CD4-positive, alpha-beta T cell treated with Interleukin-10 for 1 hour (primary cell): ENCODE measurements at regions not wholly inside any gene's neighbourhood (a gene's known extent, or its start where the extent isn't known, plus 50 kb on each side); places are given as distances from the start of the nearest gene placed in this dataset.

ENCODE experiments used
- DNase-seq: peaks from one replicate; pipeline ENCODE4 v3.0.0-alpha.2; 2020

DNA sequence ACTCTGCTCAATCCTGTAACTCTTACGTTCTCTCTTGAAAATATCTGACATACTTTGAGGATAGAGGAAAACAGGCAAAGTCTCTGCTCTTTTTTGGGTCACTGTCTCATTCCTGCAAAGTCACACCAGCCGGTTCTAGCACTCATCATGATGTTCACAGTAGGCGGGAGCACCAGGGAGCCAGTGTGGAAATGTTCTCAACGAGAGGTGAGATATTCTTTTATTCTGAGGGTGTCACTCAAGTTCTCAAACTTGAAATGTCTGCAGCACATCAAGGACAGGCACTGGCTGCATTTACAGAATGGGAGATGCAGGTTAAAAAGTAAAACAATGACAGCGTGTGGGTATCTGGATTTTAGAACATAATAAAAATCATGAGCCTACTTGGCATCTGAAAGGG lies 714.7 kb downstream of the QKI start:
- DNase-seq = no peak

DNA sequence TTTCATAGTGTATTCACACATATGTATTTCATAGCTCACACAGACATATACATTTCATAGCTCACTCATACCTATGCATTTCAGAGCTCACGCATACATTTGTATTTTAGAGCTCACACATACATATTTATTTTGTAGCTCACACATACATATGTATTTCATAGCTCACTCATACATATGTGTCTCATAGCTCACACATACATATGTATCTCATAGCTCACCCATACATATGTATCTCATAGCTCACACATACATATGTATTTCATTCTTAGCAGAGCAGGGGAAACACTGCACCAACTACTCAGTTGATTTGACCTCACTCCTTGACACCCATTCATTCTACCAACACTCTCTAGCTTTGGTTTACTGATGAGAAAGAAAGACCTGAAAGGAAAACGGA lies 713.6 kb downstream of the QKI start:
- no peak for DNase-seq

DNA sequence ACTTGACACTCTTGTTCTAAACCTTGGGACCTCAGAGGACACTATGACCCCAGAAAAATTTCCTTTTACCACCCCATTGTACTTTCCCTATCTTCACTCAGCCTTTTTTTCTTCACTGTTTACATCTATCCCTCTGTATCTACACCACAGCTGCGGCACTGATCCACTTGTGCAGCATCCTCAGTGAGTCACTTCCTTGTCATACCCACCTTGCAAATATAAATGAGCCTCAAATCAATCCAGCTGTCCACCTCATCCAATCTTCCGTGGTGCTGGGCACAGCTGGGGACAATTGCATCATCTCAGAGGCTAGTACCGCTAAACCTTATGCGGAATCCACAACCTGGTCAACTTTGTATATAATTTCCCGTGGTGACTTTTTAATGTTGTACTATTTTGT lies 710.5 kb downstream of the QKI start:
- DNase-seq = no peak

DNA sequence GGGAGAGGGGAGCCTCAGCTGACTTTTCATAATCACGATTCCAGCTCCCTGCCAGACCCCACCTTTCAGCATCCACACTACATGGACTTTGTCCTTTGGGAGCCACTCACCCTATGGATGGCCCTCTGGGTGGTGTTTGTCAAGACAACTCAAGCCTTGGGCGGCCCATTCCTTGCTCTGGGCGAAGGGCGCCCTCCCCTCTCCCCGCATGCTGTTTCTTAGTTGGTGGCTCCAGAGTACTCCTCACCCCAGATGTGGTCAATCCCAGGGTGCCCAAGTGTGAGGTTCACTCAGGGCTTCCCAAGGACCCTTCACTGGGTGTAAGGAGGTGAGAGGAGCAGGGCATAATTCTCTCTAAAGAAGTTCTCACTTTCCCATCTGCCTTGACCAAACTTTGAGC lies 710.0 kb downstream of the QKI start:
- no peak for DNase-seq

DNA sequence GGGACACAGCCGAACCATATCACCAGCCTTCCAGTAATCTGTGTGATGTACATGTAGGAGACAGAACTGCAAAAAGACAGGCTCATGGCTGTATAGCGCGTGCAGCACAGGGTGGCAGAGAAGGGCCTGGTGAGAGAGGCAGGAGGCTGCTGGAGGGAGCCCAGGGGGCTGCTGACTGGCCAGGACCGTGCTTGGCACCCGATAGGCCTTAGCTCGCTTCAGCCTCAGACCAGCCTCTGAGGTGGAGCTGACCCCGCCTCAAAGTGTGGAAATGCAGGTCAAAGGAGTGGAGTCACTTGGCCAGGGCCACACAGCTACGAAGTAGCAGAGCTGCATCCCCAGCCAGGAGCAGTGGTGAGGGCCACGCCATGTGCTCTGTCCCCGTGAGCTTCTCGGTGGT lies 707.6 kb downstream of the QKI start:
- DNase-seq = no peak

DNA sequence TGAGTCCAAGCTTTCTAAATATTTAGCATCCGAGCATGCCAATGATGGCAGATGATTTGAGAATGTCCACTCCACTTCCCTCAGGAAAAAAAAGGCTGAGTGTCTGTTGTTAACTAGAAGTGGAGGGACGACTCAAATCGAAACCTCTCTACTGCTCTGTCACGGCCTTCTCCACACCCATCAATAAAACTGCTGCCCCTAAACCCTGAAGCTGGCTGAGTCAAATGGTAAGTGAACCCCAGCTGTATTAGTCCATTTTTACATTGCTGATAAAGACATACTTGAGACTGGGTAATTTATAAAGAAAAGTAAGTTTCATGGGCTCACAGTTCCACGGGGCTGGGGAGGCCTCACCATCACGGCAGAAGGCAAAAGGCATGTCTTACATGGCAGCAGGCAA lies 707.0 kb downstream of the QKI start:
- no peak for DNase-seq

DNA sequence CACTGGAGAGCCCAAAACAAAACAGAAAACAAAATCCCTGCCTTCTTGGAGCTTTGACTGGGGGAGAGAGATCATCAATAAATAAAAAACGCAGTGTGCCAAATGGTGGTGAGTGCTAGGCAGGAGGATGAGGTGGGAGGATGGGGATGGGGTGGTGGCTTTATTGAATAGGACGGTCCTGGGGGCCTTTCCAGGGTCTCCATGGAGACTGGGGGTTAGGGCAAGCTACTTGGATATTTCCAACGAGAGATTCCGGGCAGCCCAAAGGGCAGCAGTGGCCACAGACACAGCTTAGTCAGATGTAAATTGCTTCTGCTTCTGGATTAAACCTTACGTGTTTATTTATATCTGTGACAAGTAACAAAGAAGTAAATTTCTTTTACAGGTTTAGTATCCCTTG lies 700.1 kb downstream of the QKI start:
- DNase-seq = no peak

DNA sequence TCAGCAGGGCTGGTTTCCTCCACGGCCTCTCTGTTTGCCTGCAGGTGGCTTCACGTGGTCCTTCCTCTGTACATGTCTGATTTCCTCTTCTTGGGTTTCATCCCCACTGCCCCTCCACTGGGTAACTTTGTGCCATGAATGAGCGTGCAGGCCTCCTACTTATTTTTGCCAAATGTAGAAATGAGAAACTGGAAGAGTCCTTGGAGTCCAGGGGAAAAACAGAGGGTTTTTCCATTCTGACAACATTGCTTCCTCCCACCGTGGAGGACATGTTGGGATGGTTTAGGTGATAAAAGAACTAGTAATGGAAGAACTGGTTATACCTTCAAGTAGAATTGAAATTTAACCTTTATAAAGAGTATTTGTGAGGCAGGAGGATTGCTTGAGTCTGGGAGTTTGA lies 699.5 kb downstream of the QKI start:
- no peak for DNase-seq

DNA sequence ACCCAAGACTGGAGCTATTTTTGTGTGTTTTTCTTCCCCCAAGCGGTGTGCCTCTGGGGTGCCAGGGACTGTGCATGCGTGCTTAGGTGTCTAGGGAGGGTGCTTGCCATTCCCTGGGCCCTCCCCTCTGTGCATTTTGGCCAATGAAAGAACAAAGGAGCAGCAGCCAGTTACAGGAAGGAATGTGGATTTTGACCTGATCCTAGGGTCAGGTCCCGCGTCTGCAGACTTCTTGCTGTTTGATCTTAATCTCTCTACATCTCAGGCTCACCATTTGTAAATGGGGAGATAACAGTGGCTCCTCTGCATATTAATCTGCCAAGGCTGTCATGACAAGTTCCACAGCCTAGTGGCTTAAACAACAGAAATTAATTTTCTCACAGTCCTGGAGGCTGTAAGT lies 699.1 kb downstream of the QKI start:
- DNase-seq = no peak

DNA sequence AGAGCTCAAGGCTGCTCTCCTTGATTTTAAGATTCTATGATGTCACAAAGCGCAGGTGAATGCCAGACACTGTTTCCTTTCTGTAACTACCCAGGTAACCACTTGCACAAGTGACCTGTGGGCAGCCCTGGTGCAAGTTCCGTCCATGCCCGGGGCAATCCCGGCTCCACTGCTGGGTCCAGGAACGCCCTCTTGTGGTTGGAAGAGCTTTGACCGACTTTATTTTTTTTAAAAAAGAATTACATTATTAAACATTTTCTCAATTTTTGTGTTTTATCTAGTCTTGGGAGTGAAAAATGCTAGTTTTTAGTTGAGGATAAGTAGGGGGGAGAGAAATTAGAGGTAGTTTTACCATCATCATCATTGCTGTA lies 695.2 kb downstream of the QKI start:
- DNase-seq = no peak

DNA sequence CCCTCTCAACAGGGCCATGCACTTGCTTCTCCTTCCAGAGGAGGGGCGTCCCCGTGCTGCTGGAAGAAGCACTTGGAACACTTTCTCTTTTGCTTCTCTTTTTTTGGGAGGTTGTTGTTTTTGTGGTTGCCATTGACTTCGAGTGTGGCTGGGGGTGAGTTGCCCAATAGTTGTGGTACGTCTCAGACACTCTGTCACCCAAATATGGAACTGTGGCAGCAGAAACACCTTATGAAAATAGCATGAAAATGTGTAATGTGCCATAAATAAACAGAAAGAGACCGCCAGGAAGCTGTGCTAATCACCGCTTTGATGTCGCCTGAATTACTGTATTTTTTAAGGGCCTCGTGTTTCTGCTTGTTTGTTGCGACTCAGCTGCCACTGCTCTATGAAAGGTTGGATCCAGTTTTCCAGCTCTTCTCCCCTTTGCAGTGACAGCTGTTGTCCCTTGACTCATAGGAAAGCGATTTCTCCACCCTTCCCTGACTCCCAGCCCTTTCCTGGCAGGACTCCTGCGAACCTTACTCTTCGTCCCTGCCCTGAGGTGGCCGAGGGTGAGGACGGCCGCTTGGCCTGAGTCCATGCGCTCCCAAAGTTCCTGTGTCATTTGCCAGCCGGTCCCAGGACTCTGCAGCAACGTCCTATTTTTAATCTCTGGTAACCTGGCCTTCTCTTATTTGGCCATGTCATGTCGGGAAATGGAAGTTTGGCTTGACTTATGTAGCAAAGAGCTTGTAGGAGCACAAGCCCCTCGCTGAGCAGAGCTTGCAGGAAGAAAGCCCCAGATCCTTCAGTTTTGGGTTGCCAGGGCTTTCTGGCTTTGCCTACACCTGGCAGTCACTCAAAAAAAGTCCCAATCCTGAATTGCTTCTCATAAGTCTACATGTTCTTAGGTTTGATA lies 694.6 kb downstream of the QKI start:
- peak; percentile 32 for DNase-seq

DNA sequence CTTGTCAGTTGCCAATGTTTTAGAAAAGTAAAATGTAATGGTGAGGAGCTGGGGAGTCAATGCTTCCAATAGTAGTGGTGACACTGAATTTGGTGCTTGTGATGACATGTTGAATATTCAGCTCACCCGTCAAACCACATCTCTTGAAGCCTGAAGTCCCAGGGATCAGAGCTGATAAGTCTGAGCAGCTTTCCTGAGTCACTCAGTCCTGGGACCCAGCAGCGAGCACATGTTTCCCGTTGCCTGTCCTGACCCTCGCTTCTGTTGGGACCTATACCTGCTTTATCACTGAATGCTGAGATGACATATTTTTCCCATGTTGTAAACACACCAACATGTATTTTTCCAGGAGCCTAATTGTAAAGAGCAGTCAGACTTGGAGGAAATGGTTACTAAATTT lies 693.6 kb downstream of the QKI start:
- no peak for DNase-seq

DNA sequence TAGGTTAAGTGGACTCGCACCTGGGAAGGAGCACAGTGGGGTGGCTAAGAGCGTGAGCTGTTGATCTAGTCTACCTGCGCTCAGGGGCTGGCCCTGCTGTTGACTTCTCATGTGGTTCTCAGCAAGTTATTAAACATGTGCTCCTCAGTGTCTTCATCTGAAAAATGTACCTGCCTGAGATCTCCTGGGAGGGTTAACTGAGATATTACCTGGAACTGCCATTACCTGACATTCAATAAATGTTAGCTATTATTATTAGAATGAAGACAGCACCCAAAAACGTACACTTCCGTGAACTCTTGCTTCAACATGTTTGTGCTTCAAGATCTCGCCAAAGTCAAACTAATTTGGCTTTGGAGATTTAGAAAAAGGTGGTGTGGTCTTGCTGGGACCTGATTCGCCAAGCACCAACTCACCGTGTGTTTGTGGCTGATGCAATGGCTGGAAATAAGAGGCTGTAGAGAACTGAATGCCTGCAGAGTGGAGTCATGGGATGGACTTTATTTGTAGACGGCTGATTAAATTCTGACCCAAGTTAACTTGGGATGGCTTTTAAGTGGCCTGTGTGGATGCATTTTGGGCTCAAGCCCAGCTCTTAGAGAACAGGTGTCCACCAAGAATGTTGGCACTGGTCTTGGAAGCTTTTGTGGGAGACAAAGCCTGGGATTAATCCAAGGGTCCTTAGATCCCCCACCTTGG lies 692.9 kb downstream of the QKI start:
- DNase-seq = no peak

DNA sequence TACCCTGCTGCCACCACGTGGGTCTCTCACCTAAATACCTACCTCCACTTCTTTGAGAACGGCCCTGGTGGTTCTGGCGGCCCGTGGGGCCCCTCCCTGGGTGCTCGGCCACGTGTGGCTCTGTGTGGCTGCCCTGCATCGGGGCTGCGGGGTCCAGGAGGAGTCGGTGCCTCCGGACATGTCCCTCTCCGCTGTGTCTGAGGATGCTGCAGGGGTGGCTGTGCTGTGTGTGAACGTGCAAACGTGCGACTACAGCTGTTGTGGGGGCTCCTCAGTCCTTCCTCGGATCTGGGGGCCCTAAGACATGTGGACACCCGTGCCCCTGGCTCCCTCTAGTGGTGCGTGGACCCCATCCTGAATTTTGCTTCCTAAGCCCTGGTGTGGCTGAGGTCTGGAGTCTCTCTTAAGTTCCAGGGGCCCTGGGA lies 691.8 kb downstream of the QKI start:
- DNase-seq = no peak

DNA sequence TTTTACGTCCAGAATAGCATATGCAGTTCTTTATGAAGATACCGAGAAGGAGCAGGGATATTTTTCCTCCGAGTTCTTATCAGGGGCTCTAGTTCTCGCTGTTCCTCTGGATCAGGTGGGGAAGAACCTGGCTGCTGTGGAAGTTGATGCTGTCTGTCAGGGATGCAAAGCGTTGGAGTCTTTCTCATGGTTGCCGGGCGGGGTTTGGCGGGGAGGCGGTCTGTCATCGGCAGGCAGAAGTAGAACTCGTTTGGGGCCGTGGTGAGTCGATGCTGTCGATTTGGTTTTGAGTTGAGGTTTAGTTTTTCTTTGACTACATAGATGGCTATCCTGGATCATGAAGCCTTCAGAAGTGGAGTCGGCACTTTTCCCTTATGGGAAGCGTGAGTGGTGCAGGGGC lies 691.2 kb downstream of the QKI start:
- no peak for DNase-seq

DNA sequence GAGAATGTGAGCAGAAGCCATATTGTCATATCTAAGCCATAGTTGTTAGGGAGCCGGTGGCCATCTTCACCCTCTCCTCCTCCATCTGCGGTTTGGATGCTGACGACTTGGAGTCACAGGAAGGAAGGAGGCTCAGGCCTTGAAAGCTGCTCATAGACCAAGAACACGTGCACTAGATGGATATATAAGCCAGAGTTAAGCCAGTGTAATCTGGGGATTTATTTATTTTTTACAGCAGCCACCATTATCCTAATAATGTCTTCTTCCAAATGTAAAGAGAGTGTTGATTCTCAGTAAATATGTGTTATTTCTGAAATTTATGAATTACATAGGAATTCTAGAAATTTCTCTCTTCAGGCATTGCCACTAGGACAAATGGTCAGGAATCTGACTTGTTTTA lies 689.9 kb downstream of the QKI start:
- DNase-seq = no peak

DNA sequence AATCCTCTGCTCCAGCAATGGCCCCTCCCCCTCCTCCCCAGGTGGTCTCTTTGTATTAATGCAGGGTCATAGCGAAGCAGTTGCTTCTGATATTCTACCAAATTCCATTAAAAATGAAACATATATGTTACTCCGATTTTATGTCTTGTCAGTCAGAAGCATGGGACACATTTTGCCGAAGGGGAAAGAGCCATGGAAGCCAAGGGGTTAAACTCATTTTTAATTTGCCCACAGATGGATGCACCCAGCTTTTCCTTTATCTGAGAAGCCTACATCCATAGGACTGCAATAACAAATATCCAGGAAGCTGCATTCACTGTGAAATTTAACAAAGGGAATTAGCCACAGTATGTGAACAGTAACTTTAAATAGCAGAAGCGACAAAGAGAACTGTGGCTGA lies 688.2 kb downstream of the QKI start:
- no peak for DNase-seq

DNA sequence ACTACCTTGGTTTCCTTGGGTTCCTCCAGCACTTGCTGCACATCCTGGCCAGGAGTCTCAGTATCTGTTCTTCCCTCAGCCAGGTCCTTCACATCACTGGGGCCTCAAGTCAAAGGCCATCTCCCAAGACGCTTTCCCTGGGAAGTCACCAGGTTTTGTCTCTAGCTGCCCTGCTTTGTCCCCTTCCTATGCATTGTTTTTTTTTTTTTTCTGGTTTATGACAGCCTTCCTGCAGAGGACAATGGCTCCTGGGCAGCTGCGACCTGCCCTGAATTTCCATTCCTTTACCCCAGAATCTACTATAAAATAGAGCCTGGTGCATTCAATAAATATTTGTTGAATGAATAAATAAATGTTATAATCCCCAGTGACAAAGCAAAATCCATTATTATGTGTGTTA lies 687.3 kb downstream of the QKI start:
- no peak for DNase-seq

DNA sequence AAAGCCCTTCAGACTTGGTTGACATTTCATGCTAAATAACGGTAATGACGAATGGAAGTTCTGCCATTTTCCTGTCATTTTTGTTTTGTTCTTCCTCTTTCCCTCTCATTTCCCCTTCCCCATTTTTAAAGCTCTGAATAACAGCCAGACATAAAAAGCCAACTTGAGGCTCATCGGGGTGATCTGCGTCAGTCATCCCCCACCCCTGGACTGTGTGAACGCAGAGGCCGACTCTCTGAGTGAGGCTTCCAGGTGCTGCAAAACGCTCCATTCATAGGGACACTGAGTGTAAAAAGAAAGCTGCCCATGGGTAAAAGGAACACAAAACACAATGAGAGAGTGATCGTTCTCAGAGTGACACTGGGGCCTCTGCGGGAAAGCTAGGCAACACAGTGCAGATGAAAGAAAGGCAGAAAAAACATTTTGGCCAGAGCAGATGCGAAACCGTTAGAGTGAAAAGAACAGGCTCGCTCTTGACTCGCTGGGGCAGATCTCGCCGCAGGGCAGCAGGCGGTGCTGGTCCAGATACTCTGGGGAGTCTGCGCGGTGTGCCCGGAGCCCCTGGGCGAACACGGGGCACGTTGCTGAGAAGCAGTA lies 684.8 kb downstream of the QKI start:
- no peak for DNase-seq

DNA sequence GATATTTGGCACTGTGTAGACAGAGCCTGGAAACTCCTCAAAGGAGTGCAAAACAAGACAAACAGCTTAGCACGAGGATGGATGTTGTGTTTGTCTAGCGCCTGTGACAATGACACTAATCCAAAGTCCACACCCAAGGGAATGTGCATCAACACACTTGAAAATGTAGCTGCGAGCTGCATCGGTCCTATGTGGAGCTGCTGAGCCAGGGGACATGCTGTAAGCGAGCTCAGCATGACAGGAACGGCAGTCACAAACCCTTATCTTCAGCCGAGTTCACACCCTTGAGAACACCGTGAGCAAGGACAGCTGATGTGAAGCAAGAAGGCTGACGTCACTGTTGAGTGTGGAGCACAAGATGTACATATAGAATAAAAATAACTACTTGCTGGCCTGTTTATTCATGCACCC lies 684.3 kb downstream of the QKI start:
- no peak for DNase-seq

DNA sequence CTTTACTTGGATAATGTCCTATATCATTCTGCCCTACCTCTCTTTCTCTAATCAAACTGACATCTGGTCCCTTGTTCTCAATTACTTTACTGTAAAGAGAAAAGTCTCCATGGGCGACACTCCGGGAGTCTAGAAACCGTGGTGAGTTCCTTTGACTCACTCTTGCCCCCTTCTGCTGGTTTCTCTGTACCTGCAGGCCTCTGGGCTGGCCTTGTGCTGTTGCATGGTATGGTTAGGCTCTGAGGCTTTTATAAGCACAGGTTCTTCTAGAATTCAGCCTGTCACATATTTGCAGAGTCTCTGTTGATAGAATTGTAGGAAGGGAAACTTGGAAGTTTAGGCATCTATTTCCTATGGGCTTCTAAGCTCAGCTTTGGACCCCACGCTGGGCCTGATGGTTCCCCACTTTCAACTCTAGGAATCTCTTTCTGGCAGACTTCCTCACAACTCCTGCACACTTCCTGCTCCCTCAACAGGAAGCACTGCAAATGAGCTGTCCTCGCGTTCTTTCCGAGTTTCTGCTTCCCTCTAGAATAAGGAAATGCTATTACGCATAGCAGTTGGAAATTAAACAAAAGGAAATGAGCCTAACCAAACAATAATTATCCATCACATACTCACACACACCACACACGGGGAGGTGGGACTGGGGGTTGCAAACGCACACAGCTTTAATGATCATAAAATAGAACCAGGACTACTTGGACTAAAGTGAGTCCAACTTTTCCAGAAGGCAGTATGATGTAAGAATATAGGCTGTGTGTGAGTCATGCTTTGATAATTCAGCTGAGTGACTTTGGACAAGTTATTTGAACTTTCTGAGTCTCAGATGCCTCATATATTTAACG lies 683.3 kb downstream of the QKI start:
- DNase-seq = no peak

DNA sequence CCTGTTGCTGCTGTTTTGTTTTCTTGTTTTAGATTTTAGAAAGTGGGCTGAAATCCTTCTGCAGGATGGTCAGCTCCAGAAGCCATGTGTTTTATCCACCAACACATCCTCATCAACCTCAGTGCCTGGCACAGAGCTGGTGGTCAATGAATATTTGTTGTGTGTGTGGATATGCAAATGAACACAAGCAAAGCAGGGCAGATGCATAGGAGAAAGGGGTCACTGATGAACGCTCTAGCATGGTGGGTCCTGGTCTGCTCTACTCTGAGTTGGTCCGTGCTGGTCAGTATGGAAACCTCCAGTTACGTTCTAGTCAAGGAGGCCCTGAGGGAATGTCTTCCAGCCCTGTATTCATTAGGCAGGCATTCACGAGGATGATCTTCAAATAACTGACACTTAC lies 682.5 kb downstream of the QKI start:
- no peak for DNase-seq

DNA sequence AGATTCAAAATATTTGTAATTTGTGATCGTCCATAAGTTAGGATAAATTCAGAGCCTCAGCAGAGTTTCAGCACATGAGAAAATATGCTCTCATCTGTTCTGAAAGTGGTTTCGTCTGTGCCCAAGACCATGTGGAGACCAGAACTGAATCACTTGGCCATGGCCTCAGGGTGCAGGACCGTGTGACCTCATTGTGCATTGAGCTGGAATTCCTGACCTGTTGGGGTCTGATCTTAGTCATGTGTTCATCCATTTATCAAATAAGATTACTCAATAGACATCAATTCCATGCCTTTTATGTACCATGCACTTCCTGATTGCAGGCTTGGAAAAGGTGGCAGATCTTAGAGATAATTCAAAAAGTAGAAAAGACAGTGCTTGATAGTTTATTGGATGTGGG lies 680.5 kb downstream of the QKI start:
- no peak for DNase-seq
